ENCODE measurements at regions not wholly inside any gene's neighbourhood (a gene's known extent, or its start where the extent isn't known, plus 50 kb on each side); places are given as distances from the start of the nearest gene placed in this dataset.
"Not testable (repeated sequence)": the region's sequence is repeated elsewhere in the genome, so short reads cannot be mapped to it uniquely, and the experiment has no call there.

DNA sequence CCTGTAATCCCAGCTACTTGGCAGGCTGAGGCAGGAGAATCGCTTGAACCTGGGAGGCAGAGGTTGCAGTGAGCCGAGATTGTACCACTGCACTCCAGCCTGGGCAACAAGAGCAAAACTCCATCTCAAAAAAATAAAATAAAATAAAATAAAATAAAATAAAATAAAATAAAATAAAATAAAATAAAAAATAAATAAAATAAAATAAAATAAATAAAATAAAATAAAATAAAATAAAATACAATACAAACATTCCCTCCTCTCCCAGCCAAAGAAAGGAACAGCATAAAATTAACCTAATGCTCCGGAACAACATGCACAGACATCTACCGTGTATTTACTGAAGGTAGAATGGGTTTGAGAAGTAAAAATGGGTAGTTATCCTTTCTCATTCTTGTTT, 521.9 kb upstream of the FAM174A start:
- TF ChIP-seq EZH2 (IDR thresholded peaks at IDR 0.05); POLR2AphosphoS5 (IDR thresholded peaks at IDR 0.05; ENCODE audit: borderline replicate concordance, low read depth, low read length); FOXP2 (optimal IDR thresholded peaks at IDR 0.05; ENCODE audit: control extremely low read depth, extremely low read length, insufficient read depth): not testable (repeated sequence)
